Cerebellar cortex (tissue), 1 donor: ENCODE measurements at regions not wholly inside any gene's neighbourhood (a gene's known extent, or its start where the extent isn't known, plus 50 kb on each side); places are given as distances from the start of the nearest gene placed in this dataset.

Experiments
- DNase-seq: peaks from one replicate; pipeline ENCODE4 v3.0.0-alpha.2; 2015; ENCODE audit warnings: low spot score

DNA sequence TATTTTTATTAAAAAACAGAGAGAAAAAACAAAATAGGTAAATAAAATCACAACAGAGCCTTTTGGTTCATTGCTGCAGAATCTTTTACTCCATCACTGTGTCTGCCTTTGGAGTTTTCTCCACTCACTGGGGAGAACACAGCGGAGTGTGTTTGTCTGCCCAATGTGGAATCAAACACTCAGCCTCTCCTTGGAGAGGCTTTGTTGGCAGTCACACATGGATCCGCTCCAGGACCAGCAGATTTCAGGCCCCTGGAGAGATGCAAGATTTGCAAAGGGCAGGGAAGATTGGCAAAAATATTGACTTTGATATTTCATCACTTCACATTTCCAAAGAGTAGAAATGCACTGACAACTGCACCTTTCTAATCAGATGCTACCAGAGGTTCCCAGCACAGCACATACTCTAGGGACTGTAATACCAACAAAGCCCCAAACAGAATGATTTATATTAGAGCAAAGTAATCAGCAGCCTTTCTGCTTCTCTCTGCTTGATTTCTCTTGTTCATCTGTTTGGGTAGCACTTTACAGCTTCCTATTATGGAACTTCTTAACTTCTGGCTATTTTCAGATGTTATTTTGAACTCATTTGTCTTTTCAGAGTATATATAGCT, 1898.8 kb upstream of the PIK3C3 start:
- DNase-seq = peak; percentile 74

DNA sequence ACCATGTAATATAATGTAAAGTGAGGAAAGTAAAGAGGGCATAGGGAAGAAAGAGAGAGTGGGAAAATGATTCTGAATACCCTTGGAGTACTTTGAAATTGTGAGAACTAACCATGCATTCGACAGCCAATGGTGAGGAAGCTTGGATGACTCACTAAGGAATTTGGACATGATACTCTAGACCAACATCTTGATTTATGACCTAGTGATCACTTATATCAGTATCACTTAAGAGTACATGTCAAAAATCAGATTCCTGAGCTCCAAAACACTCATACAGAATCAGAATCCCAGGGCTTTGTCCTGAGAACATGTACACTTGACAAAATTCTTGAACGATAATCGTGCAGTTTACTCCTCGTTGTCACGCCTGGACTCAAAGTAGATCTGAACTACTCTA, 1899.8 kb upstream of the PIK3C3 start:
- DNase-seq = no peak

DNA sequence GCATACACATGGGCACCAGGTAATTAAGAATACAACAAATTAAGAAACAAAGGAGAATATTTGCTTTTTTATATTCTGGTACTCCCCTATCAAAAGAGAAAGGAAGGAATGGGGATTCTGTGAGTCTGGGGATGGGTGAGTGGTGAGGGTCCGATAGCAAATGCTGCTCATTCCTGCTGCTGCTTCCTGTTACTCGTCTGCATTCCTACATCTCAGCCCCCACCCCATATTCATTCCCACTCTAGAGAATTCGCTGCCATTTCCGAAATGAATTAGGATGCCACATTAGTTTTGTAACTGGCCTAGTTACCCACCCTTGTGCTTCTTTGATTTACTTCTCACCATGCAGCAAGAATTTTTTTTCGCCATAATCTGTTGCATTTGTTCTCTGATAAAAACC, 1905.3 kb upstream of the PIK3C3 start:
- no peak for DNase-seq

DNA sequence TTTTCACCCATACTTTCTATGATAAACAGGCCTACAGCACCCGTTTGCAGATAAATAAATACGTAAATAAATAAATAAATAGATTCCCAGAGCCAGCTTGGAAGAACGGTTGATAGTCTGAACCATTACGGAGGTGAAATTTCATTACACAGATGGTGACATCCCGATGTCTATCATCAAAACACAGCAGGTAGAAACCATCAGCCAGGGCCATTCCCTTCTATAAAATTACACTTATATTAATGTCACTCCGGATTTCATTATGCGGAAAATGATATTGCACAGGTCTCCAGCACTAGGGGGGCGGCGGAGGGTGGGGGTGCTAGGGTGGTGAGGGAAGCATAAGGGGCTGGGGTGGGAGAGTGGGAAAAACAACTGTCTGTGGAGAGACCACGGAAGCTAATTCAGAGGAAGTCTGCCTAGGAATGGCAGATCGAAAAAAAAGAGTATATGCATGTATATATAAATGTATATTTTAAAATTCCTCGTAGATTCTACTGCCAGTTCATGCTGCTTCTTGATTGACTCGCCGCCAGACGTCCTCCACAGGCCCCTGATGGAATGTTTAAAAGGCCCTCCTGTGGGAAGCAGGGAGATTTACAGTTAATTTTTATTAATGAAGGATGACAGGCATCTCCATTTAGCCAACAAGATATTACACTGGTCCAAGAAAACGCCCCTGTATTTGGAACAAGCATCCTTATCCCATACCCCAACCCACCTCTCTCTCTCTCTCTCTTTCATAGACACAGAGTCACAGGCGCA, 1906.0 kb upstream of the PIK3C3 start:
- peak; percentile 85 for DNase-seq

DNA sequence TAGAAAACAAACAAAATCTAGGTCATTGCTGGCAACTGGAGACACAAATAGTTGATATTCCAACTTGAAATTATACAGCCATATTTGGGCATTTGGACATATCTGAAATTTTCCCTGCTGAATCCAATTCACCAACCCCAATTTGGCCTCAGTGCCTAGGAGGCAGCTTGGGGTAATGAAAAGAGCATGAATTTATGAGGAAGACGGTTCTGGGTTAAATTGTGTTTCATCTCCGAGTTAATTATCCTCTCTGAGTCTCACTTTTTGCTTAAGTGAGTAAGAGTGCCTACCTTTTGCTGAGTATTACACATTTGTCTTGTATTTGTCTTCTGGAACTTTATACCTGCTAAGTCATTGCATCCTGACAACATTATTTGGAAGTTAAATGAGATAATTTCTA, 1906.8 kb upstream of the PIK3C3 start:
- DNase-seq = peak; percentile 48

DNA sequence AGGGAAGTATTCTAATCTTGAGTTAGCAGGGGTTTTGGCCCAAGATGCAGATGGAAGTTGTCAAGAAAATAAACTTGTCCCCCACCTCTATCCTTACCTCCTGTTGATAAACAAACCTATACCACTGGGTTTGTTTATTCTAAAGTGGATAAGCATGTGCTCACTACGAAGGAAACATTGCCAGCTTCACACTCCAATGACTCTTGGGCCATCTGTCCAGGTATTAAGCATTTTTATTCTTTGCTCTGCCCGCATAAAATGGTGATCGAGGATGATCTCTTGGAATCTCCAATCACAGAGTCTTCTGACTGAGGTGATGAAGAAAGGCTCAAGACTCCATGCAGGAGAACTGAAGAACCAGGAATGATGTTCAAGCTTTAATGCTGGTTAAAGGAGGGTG, 1908.4 kb upstream of the PIK3C3 start:
- peak; percentile 94 for DNase-seq

DNA sequence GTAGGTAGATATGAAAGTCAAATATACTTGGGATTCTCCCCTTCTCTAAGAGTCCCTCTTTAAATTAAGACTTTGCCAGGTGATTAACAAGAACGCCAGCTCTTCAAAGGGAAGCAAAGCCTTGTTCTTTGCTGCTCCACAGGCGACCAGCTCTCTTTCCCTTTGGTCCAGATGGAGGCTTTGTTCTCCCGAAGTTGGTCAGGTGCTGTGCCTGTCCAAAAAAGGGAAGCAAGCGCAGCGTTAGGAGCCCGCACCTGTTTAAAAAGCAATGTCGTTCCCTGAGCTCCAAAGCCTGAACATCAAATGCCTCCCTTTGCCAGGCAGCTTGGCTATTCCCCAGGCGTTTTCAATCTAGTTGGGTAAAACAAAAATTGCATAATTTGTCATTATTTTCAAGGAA, 1913.1 kb upstream of the PIK3C3 start:
- DNase-seq = peak; percentile 95

DNA sequence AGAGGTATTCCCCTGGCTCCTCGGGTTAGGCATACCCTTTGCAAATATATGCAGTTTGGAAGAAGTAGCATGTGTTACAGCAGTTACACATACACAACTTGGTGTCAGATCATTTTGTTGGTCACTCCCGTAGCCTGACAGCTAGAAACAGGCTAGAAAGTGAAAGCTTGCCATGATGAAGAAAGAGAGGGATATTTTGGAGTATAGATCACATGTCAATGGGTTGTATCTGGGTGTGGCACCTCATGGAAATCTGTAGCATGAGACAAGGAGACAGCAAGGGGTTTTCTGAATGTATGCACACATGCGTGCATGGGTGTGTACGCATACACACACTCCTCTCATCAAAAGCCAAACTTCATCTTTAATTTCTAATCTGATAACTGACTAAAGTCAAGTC, 1914.5 kb upstream of the PIK3C3 start:
- no peak for DNase-seq

DNA sequence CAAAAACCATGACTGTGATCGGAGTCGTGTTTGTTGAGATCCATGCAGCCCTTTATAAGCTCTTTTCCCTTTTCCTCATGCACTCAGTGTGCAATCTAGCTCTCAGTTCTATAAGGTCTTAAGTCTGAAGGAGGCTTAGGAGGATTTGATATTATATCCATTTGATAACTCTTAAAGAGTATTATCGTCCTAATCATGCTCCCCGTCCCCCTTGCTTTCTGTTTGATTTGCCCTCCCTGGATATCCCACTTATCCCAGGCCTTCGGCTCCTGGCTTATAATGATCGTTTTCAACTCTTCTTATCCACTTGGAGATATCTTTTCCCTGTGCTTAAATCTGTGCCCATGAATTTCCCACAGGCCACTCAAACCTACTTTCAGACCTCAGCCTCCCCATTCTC, 1917.7 kb upstream of the PIK3C3 start:
- DNase-seq = no peak

DNA sequence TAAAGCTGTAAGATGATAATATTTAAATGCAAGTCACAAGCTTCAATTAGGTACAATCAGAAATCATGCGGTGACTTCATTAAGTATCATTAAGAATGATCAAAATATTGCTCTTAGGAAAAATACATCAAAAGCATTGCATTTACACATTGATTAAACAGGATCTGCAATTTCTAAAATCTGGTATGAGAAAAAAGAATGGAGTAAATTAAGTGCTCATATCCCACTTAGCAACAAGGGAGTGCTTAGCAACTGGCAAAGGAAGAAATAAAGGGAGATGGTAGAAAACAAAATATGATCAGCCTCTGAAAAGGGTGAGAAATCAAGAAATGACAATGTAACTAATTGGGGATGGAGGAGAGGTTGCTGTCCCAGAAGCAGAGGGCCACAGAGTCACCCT, 1918.2 kb upstream of the PIK3C3 start:
- DNase-seq = no peak

DNA sequence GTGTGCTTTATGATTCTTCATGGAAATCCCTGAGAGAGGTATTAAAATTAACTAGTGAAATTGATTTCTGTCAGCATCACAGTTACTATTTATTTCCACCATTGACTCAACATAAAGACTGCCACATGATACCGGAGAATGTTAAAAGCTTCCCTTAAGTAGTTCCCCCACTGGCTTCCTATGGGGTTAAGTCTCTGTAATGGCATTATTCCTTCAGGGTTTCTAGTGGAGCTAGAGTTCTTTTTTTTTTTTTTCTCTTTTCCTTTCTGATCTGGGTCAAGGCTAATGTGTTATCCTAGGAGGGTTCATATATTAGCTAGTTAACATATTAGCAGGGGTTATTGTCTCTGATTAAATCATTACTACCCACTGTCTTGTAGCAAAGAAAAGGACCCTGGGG, 1919.1 kb upstream of the PIK3C3 start:
- no peak for DNase-seq

DNA sequence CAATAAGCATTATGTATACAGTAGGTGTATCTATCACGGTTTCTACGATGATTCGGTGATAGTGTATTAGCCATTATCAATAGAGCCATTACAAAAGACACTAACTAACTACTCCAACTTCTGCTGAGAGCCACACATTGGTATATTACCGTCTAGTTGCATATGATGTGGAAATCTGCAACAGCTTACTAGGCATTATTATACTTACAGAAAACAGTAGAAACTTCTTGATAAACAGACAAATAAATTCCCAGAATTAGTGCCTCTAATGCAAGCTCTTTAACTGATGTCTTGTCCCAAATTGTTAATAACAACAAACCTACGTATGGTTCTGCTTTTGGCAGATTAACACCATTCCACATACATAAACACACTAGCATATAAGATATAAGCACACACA, 1923.0 kb upstream of the PIK3C3 start:
- DNase-seq = no peak

DNA sequence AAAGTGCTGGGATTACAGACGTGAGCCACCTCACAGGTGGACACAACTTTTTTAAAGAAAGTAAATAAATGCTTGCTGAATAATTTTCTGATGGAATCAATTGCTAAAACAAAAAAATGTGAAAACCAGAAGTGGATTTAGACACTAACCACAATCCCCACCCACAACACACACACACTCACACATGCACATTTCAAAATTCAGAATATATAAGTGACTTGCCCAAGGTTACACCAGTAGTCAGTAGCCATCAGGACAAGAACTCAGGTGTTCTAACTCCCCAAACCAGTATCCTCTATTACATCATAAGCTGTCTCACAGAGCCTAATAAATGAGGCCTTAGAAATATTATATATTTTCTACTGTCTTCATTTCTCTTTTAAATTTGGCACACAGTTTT, 1923.6 kb upstream of the PIK3C3 start:
- no peak for DNase-seq

DNA sequence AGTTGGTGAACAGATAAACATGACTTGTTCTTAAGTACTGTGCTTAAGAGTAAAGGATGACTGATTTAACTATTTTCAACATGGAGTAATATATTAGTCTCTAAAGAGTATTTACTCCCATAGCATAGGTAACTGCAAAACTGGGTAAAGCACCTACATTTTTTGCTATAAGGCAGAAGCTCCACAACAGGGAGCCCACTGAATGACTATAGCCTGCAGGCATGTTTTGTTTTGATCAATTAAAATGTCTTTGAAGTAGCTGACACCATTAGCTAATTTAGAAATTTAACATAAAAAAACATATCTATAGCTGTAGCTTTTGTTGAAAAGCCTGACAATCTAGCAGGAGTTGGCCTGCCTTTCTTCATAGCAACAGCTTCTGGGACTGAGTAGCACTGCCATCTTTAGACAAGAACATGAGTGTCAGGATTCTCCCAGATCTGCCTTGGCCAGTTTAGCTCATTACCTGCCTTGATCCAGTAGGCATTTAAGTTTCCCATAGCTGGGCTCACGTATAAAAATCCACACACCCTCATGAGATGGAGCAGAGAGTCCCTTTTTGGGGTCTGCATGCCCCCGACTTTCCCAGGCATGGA, 1935.1 kb upstream of the PIK3C3 start:
- DNase-seq = peak; percentile 32

DNA sequence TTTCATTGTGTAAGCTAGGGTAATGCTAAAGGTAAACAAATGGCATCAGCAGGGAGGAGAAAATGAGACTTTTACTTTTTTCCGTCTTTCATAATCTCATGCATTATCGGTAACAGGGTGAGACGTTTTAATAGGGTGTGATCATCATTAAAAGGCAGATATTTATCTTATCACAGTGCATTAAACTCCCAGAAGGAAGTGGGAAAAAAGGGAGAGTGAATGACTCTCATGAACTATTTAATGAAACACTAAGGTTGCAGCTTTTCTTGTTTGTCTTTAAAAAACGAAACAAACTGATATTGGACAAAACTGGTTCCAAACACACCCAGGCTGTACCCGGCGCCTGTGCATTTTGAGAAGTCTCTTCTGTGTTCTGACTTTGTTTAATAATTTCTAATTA, 1936.8 kb upstream of the PIK3C3 start:
- no peak for DNase-seq

DNA sequence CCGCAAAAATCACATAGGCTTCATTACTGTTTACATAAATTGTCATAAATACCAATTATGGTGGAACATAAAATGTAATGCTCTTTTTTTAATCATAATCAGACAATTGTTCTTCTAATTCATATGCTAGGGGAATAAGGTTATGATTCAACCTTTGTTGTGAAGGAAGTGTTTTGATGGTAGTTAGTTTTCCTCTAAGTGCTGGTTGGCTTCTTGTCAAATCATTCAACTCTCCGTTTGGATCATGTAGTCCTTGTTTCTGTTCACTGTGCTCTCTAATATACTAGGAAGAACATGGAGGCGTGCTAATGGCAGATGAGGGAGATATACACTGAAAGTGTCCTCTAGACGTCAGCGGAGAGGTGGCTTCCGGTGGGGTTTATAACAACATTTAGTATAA, 1938.0 kb upstream of the PIK3C3 start:
- no peak for DNase-seq

DNA sequence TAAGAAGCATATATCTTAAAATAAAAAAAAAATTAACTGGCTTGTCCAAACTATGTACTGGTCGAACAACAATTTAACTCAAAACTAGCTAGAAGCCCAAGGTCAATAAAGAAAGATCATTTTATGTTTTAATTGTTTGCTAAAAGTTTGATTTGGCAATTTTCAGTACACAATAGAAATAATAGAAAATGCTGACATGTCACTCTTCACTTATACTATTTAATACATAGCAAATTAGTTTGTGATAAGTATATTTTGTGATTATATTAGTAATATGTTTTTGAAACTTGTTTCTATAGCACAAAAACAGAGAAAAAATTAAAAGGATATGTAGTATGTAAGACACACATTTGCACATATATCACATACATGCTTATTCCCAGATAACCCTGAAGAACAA, 1938.6 kb upstream of the PIK3C3 start:
- DNase-seq = no peak

DNA sequence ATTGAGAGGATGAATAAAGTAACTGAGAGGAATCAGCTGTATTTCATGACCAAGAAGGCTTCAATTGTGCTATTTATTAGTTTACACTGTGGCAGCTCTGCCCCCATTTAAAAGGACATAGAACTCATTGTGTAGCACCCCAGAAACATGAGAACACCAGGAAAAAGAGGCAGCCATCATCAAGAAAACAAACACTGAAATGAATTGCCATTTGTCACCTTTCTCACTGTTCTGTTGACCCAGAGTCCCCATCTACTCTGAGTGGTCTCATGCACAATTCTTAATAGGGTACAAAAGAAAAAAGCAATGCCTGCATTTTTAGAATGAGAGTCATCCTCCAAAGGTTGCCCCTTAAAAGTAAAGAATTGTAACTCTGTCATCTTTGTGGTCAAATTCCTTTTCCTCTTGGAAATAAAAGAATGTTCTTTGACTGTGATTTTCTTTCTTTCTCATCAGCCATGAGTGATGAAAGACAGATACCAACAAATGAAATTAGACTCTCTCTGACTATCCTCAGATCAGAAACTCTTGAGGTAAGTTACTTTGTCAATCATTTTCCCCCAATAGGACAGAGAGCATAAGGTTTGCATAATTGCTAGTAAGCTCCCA, 1941.9 kb upstream of the PIK3C3 start:
- DNase-seq = no peak

DNA sequence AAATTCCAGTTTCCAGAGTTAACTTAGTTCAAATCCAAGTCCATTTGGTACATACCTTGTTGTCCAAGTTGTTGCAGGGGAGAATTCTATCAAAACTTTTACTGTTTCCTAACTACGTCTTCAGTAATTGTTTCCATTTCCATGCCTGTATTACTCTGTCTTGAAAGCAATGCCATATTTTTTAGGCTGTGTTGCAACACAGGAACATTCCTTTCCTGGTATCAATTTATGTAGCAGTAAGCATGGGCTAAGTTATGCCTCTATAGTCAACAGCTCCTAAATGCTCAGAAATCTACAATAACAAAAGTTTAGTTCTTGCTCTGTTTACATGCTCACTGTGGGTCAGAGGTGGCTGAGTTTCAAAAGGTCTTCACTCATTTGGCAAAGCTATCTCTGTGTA, 1943.8 kb upstream of the PIK3C3 start:
- DNase-seq = no peak

DNA sequence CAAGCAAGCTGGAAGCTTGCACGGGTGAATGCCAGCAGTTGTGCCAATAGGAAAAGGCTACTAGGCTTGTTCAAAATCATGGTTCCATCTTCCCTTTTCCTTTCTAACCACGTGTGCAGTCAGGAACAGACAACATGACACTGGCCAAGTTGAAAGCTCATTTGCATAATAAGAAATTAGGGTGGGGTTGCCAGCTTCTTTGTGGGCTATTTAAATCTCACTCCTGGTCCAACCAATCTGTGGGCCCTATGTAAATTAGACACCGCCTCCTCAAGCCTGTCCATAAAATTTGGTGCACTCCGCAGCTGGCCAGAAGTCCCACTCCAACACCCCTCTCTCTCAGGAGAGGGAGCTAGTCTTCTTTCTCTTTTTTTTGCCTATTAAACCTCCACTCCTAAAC, 1948.4 kb upstream of the PIK3C3 start:
- peak; percentile 17 for DNase-seq

DNA sequence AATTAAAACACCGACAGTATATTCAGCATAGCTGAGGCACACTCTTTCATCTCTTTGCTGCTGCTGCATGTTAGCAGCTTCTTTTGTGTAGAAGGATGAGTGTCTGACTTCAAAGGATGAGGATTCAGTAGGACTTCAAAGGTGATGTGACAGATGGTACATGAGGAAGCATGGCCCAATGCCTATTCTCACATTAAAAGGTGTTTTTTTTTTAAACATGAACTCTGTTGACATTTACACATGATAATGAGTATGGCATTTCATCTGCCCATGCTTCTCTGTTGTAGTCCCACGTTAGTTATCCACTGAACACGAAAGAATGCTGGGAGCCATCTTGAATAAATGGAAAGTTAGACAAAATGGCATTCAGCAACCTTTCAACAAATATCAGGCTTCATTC, 1950.8 kb upstream of the PIK3C3 start:
- peak; percentile 80 for DNase-seq

DNA sequence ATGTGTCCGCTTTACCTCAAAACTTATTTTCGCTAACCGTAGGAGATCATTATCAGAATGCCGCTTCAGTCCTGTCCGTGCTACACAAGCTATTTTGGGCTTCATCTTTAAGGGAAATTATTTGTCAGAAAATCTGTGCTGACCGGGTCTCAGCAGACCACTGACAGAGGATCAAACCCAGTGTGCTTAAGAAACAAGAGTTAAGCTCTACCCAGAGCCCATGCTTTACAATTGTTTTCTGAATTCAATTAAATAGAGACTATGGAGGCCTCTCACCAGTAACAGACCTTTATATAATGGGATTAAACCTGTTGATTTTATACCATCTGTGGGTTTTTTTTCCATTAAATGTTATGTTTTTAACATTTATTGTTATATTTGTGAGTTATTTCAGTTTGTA, 1956.7 kb upstream of the PIK3C3 start:
- DNase-seq = no peak

DNA sequence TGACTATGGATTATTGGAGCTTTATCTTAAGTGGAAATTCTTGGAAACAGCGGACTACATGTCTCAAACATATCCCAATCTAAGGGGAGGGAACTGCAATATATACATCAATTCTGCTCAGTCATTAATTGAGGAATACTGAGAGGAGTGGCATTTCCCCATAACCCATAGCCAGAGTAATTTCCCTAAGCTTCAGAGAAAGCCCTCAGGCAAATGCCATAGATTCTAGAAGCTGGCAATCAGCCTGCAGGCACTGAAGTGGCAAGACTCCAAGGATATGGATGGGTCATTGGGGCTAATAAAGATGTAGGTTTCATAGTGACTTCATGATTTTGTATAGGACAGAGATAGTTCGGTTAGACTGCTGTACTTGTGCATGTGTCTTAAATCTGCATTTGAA, 1960.5 kb upstream of the PIK3C3 start:
- DNase-seq = no peak
